ENCODE measurements at regions not wholly inside any gene's neighbourhood (a gene's known extent, or its start where the extent isn't known, plus 50 kb on each side); places are given as distances from the start of the nearest gene placed in this dataset.
"Not testable (repeated sequence)": the region's sequence is repeated elsewhere in the genome, so short reads cannot be mapped to it uniquely, and the experiment has no call there.

DNA sequence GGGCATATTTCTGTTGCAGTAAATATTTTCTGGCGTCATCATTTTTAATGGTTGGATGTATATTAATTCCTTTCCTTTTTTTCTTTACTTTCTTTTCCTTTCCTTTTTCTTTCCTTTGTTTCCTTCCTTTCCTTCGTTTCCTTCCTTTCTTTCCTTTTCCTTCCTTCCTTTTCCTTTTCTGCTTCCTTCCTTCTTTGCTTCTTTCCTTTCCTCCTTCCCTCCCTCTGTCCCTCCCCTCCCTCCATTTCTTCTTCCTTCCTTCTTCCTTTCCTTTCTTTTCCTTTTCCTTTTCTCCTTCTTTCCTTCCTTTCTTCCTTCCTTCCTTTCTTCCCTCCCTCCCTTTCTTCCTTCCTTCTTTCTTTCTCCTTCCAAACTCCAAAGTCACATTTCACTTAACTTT lies 54.9 kb upstream of the LYSMD4 start:
- Histone ChIP-seq H3K27ac (no peak overlapping the region), H3K27me3 (no peaks in the 10 kb centered on the region), H3K4me1 (no peaks in the 10 kb centered on the region), H3K9me3 (no peaks in the 10 kb centered on the region), H3K4me3 (no peak overlapping the region), H3K36me3 (ENCODE audit: low read depth, missing control alignments) (no peaks in the 10 kb centered on the region)
- TF ChIP-seq CTCF (IDR thresholded peaks at IDR 0.05), result no peak
- no peak for TF ChIP-seq POLR2A (IDR thresholded peaks at IDR 0.05)
- no peak for DNase-seq
- intact Hi-C loops (cut with DNase I; ENCODE audit: low total_unique reads), result no loop called here
- WGBS, 2 donors, result 86 to 88% methylated on average over 2 of the region's 2 CpGs

DNA sequence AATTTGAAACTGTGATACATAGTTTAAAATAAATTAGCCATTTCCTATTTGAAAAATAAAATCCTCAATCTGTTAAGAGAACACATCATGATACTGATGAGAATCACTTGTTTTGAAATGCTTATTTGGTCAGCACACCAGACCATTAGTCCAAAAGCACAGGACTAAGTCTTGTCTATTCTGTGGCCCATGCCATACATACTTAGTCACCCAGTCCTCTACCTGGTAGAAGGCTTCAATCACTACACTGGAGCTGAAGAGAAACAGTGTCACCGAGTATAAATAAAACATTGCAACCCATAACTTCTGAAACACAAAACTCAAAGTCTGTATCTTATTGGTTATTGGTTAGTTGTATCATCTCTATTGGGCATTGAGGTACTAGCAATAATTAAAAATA lies 51.6 kb upstream of the LYSMD4 start:
- H3K4me1 ChIP-seq; H3K4me3 ChIP-seq; DNase-seq; H3K27me3 ChIP-seq; H3K27ac ChIP-seq; H3K9me3 ChIP-seq; H3K36me3 ChIP-seq (ENCODE audit: low read depth, missing control alignments); intact Hi-C loops (cut with DNase I; ENCODE audit: low total_unique reads): not testable (repeated sequence)
- WGBS, 2 donors, result 93 to 96% methylated on average over 1 of the region's 1 CpG

GRCh38 chr15:99783918-99784619 lies 50.8 kb upstream of the LYSMD4 start:
- not testable (repeated sequence) for H3K27me3 ChIP-seq

More at GRCh38 chr15:99783918-99784619, 50.8 kb upstream of the LYSMD4 start:
- intact Hi-C loops (cut with DNase I; ENCODE audit: low total_unique reads); H3K27ac ChIP-seq; DNase-seq; H3K9me3 ChIP-seq; H3K36me3 ChIP-seq (ENCODE audit: low read depth, missing control alignments); H3K4me3 ChIP-seq; H3K4me1 ChIP-seq: not testable (repeated sequence)
- WGBS, 2 donors, result 75 to 84% methylated on average over 4 of the region's 4 CpGs

Small RNA genes in the stretch of these regions (small RNA-seq; reads per million reads assigned to genes)
- 0 reads per million in 2 donors for gene RN7SL484P
